ENCODE measurements at regions not wholly inside any gene's neighbourhood (a gene's known extent, or its start where the extent isn't known, plus 50 kb on each side); places are given as distances from the start of the nearest gene placed in this dataset.

DNA sequence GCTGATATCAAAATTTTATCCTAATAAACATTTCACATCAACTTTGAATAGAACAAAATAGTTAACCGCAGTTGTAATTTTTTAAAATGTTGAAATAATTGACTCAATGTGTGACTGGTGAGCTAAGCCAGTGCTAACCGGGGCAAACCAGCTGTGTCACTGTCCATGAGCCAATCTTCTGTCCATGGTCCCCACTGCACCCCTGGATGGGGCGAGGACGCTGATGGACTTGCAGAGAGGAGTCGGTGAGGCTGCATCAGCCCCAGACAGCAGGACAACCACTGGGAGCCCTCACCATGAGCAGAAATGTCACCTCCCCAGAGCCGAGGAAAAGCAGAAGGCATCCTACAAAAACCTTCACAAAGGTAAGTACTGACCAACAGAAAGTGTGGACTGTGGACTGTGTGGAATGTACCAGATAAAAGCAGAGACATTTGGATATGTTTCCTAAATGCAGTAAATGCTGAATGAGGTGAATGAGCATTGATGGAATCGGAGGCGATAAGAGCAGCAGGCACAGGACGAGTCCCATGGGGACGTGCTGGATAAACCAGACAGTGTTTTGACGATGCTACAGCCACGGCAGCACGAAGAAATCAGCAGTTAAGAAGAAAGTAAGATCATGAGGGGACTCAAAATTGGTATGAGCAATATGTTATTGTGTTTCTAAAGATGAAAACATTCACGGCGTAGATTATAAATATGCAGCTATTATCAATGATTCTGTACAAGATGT lies 115.0 kb upstream of the BACE2 start:
- TF ChIP-seq, protein P1, sequence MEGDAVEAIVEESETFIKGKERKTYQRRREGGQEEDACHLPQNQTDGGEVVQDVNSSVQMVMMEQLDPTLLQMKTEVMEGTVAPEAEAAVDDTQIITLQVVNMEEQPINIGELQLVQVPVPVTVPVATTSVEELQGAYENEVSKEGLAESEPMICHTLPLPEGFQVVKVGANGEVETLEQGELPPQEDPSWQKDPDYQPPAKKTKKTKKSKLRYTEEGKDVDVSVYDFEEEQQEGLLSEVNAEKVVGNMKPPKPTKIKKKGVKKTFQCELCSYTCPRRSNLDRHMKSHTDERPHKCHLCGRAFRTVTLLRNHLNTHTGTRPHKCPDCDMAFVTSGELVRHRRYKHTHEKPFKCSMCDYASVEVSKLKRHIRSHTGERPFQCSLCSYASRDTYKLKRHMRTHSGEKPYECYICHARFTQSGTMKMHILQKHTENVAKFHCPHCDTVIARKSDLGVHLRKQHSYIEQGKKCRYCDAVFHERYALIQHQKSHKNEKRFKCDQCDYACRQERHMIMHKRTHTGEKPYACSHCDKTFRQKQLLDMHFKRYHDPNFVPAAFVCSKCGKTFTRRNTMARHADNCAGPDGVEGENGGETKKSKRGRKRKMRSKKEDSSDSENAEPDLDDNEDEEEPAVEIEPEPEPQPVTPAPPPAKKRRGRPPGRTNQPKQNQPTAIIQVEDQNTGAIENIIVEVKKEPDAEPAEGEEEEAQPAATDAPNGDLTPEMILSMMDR (conservative IDR thresholded peaks at IDR 0.05; ENCODE audit: low read depth, low read length) = no peak
- TF ChIP-seq POLR2A (IDR thresholded peaks at IDR 0.05; ENCODE audit: low read depth, low read length) (no peak), MXI1 (IDR thresholded peaks at IDR 0.05; ENCODE audit: borderline replicate concordance, low read depth, low read length) (no peak), SMC3 (IDR thresholded peaks at IDR 0.05; ENCODE audit: low read depth, low read length) (no peak), RCOR1 (IDR thresholded peaks at IDR 0.05; ENCODE audit: insufficient replicate concordance, low read length) (no peak), MAFK (IDR thresholded peaks at IDR 0.05; ENCODE audit: low read depth, low read length) (no peak), RAD21 (IDR thresholded peaks at IDR 0.05; ENCODE audit: low read length) (no peak), NFE2L2 (IDR thresholded peaks at IDR 0.05; ENCODE audit: low read depth, low read length) (no peak), RFX5 (IDR thresholded peaks at IDR 0.05; ENCODE audit: low read depth, low read length) (no peak)
